HG03432 (cell line): ENCODE measurements at regions not wholly inside any gene's neighbourhood (a gene's known extent, or its start where the extent isn't known, plus 50 kb on each side); places are given as distances from the start of the nearest gene placed in this dataset.

Source experiments
- ATAC-seq: cut with Tn5 transposase; IDR thresholded peaks from one replicate; pipeline ENCODE4 v1.9.1; 2021; ENCODE audit warnings: mild to moderate bottlenecking, moderate library complexity; ENCODE audit not compliant: unreplicated experiment

DNA sequence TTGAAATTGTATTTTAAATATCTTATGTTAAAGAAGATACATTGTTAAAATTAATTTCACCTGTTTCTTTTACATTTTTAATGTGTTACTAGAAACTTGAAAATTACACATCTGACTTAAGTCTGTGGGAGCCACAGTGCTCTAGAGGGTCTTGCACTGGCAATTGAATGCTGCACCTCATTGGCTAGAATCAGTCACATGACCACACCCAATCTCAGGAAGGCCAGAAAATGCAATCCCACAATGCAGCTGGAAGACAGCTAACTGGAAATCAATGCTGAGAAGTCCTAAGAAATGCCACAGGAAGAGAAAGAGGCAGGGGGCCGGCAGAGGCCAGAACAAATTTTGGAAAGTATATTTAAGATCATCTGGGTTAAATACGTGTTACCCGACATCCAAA, 189.2 kb upstream of the POU3F3 start:
- no peak for ATAC-seq

DNA sequence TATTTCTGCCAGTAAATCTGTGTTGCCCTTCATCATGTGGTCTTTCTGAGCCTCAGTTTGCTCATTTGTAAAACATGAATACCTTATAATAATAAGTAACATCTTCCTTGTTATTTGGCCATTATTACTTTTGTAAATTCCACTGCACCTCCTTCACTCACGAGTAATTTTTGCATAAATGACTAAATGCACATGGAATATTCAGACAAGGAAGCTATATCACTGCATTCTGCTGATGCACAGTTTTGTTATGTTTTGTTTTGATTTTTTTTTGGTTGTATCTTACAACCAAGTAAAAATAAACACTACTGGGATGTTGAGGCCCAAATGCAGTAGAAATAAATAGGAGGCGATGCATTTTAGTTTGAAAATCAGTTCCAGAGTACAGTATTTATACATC, 185.3 kb upstream of the POU3F3 start:
- ATAC-seq, result no peak

DNA sequence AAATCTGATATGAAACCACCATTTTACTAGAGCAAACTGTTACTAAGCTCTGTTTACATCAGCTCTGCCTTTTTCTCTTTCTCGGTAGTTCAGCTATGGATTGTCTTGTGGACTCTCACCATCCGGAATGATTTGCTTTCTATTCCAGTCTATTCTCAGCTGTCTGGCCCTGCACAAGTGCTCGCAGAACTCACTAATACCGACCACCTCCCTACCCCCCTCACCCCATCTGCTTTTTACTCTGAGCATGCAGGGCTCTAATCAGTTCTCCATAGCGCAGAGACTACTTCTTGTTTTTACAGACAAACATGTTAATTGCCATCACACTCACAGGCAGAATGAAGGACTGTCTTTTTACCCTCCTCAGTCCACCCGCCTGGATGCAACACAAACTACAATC, 180.7 kb upstream of the POU3F3 start:
- ATAC-seq, result no peak

DNA sequence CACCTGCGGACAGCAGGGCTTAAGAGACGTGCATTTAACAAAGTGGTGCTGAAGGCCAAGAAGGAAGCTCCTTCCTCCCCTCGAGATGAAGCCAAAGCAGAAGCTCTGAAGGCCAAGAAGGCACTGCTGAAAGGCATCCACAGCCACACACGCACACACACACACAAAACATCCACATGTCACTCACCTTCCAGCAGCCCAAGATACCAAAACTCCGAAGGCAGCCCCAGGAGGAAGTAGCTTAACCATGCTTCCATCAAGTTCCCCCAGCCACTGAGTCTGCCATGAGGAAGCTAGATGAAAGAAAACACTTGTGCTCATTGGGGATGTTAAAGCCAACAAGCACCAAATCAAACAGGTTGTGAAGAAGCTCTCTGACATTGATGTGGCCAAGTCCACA, 175.7 kb upstream of the POU3F3 start:
- ATAC-seq, result no peak

DNA sequence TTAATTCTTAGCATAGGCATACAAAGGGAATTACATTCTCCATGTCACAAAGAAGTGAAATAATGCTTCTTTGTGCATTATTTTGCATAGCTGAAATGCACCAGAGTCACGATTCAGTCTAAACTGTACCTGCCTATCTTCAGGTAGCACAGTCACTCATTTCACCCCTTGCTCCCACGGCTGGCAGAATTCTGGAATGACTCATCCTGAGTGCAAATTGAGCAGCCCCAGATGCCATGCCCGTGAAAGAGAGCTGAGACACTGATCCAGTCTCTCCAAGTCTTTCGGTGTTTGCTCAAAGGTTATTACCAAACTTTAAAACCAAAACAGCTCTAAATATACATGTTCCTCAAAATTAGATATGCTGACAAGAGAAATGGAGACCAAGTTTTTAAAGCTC, 168.3 kb upstream of the POU3F3 start:
- no peak for ATAC-seq

DNA sequence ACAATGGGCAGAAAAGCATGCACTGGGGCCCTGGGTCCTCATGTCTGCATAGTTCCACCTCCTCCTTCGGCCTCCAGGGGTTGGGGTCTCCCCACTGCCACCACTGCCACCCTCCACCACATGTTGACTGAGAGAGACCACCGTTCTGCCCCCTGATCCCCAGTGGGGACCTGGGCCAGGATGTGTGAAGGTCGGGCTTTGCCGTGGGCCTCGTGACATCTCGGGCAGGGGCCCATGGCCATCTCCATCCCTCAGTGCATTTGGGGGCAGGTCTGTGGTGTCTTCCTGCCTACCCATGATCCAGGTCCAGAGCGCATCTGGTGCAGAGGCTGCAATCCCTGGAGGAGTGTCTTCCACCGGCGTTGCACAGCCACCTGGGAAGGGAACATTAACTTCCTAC, 166.8 kb upstream of the POU3F3 start:
- ATAC-seq, result no peak

DNA sequence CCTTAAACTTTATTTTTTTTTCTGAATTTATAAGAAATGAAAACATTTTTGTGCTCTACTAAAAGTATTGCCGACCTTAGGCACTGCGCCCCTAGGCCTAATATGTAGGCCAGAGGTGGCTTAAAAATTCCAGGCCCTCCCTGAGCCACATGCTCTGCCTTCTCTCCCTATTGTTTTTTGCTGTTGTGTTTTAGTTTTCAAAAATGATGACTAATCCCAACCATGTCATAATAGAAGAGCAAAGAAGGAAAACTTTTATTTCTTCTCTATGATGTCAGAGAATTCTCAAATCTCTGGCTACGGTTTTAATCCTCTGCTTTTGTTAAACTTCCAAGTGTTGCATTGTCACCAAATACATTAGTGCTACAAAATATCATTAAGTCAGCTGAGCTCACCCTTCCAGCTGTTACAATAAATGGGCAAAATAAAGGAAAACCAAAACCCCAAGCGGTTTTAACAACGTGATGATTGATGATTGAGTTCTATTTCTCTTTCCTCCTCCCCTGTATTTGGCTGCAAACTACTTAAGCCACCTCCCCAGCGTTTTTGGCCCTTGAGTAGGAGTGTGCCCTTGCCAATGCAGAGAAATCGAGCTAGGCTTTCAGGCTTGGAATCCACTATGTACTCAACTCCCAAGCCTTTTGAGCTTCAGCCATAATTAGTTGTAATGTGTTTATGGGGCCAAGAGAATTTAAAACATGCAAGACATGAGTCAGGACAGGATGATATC, 163.5 kb upstream of the POU3F3 start:
- ATAC-seq, result no peak

DNA sequence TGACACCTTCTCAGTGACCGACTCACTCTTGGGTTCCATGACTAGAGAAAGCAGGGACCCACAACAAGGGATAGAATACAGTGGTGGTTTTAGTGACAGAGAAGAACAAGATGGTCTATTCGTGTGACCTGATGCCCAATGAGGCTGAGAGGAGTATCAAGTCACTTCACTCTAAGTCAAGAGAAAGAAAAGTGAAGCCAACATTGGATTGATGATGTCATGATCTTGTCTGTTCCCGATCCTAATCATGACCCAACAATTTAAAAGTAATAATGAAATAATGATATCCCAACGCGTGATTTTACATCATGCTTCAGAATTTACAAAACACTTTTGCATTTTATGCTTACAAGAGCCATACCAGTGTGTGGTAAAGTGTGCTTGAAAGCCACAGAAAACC, 155.6 kb upstream of the POU3F3 start:
- ATAC-seq, result no peak

DNA sequence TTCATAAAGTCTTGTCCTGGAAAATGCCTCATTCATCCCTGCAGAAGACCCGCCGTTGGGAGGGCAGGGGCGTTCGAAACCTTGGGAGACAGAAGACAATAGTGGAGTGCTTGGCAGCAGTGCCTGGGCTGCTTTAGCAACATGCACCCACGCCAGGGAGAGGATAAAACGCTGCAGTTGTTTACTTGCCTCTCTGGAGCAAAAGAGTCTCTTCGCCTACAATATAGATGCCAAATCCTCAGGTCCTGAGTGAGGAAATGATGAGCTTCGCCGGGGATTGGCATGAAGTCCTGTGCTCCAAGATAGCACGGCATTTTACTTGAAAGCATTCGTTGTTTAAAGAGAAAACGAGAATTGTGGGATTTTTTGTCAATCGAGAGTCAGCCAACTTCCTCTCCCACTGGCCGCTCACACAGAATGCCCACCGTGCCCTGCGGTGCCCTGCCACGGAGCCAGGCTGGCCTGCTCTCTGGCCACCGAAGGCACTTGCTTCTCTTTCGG, 152.5 kb upstream of the POU3F3 start:
- no peak for ATAC-seq

DNA sequence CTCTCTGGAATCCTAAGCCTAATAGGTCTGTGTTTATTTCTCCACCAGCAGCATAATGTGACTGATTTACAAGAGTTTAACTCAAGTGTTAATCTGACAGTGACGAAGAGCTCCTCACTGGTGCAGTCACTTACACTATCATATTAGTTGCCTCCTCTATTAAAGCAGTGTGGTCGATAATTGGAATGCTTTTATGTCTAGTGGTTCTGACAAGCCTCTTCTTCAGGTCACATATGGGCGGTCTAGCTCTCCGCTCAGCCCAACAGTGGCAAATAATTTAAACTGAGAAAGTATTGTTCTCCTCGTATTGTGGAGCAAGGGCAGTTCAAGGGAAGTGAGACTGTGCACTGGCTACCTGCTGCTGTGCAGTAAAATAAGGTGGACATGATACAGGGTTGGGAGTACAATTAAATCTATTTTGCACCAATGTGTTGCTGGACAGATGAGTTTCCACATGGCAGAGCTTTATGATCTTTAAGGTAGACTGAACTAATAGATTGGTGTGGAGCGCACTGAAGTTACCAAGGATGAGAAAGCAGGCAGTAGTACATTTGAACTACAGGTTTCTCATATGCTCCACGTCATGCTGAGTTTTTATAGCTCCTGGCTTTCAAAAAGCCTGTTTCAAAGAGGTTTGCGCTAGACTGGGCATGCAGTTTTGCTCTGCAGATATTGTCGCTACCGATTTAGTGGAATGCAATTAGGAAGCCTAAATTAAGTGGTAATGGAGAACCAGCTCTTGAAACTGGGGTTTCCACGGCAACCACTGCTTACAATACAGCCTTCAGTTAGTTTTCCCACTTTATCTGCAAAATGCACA, 151.7 kb upstream of the POU3F3 start:
- ATAC-seq, result no peak

DNA sequence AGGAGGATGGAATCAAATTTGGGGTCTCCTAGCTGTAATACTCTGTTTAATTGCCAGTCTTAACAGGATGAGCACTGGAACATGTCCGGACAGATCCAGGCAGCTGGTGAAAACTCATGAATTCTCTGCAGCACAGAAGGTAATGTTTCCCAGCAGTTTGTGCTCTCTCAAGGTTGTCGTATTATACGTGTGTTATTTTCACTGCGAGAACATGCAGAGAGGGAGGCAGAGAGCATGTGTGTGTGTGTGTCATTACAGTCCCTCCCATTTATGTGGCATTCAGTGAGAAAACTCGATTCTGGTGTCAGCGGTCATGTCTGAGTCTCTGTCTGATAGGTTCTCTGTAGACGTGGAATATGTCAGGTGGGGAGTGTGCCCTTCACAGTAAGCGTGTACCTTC, 150.2 kb upstream of the POU3F3 start:
- no peak for ATAC-seq

DNA sequence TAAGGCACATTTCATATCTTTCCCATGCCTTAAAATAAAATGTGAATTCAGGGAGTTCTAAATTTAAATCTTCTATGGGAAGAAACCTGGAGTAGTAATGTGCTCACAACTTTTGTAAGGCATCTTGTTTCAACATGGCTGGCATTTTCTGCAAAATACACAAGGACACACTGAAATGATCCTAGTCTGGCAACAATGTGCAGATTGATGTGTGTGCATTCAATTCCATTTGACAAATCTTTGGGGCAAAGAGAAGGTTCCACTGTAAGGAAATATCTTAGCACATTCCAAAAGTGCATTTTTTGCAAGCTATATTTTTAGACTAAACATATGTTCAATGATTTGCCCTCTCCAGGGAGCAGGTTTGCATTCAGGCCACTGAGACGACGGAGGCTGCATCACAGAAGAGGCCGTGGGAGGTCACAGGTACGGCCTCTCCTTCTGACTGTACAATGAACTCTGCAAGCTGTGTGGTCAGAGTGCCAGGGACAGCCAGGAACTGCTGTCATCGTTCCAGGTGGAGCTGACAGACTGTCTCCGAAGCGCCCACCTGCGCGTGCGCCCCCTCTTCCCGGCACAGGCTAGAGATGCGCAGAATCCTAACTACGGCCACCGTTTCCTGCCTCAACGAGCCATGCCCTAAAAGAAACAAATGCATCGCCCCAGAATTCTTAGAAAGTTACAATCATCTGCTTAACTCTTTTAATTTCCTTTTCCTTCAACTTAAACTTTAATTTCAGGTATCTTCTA, 149.2 kb upstream of the POU3F3 start:
- ATAC-seq, result no peak

DNA sequence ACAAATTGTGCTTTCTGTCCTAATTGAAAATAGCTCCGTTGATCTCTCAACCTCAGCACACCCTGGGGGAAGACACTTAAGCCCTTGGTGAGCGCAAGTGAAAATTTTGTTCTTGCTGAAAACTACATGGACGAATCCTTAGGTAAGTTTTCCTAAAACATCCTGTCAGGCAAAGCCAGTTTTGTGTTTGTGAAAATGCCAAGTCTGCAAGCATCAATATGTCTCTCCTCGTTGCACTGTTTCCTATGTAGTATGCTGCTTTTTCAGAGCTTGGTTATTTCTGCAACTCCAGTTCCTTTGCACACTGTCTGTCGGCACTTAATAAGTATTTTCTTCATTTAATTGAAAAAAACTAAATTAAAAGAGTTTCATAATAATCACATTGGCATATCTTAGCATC, 146.9 kb upstream of the POU3F3 start:
- no peak for ATAC-seq

DNA sequence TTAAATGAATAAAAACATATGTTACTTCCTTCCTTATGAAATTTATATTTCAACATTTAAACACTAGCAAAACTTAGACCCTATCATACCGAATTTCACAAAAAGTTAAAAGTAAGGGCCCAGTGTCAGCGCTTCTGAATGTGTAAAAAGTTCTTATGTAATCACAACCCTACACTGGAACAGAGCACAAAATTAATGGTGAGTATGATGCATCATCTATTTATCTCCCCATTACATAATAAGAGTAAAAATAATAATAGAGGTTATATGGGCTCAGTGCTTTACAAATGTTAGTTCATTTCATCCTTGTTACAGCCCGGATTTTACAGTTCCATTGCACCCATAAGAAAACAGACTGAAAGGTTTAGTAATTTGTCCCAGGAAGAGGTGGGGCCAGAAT, 144.9 kb upstream of the POU3F3 start:
- no peak for ATAC-seq

DNA sequence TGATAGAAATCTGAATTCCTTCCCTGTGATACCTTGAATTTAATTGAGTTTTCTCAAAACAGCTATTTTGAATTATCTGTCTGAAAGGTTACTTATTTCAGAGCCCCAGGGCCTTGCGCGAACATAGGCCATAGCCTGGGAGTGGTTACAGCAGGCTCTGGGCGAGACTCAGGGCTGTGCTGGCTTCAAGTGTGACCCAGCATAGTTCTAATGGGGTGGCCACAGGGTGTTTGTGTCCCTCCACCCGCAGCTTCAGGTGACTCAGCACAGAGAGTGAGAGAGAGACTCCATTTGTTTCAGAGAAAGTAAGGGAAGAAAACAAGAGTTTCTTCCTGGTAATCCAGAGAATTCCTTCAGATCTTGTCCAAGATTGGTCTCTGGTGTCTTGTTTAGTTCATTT, 137.9 kb upstream of the POU3F3 start:
- ATAC-seq, result no peak

DNA sequence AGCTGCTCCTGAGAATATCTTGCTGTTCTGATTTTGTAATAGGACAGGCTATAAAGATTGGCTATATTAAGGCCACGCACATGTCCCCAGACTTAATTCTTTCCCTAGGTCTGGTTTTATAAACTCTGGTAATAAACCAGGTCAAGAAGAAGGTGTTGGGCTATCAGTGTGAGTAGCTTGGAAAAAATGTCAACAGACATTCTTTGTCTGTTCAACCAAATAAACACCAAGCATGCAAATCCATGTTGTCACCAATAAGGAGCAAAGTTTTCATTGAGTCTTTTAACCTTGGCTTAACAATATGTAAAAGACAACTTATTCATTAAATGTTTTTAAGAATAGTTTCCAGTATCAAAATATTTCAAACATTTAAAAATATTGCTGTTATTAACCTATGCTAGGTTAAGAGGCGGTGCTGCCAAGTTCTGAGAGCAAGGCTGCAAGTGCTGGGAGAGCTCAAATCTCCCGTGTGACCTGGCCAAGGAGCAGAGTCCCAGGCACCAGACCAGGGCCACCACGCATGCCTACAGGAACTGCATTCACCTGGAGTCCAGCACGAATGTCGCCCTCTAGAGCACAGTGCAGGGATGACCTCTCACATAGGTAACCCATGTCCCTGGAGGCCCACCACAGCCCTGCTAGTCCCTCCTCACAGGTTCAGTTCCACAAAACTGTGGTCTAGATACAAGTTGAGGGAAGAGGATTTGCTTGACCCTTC, 120.5 kb upstream of the POU3F3 start:
- peak; percentile 77 for ATAC-seq

DNA sequence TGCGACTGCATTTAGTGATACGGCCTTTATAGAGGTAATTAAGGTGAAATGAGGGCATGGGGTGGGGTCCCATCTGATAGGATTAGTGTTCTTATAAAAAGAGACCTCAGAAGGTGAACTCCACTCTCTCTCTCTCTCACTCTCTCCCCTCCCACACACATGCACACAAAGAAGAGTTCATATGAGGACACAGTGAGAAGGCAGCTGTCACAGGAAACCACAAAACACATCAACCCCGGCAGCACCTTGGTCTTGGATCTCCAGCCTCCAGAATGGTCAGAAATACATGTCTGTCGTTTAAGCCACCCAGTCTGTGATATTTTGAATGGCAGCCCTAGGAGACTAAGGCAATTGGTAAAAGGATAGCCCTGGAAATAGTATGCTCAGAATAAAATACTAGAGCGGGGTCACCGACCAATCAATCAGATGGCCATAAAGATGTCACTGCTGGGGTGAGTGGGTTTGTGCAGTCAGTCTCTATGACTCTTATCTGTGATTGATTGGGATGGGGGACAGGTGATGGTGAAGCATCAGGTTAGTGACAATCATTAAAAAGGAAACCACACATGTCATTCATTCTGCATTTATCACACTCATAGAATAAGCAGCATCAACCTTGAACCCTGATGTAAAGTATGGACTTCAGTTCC, 118.9 kb upstream of the POU3F3 start:
- peak; percentile 82 for ATAC-seq

DNA sequence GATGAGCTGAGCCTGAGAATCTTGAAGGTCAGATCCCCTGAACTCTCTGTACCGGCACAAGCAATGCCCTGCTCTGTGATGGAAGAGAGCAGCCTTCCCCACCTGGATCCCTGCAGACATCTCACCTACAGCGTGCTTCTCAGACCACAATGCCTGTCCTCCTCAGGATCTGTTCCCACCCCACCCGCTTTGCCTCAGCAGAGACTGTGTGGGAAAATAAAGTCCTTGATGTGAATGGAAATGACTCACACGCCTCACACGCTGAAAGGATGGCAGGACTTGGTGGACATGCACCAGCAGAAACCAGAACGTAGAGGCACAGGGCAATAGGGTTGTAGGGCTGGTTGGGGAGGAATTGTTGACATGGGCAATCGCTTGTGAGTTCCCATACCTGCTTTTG, 117.9 kb upstream of the POU3F3 start:
- no peak for ATAC-seq

DNA sequence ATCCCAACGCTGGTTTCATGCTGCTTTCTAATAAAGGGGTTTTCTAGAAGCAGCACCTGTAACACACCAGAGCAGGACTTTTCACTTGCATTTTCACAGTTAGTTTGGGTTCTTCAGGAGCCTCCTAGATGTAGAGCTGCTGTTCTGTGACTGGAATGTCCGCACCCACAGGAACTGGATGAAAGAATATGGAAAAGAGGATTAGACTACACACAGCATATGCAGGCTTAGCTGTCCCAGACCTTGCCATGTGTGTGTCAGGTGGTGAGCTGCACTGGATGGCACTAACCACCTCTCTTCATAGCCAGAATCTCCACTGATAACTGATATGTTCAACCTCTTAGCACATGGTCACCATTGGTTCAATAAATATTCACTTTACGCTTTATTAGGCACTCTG, 112.1 kb upstream of the POU3F3 start:
- no peak for ATAC-seq

DNA sequence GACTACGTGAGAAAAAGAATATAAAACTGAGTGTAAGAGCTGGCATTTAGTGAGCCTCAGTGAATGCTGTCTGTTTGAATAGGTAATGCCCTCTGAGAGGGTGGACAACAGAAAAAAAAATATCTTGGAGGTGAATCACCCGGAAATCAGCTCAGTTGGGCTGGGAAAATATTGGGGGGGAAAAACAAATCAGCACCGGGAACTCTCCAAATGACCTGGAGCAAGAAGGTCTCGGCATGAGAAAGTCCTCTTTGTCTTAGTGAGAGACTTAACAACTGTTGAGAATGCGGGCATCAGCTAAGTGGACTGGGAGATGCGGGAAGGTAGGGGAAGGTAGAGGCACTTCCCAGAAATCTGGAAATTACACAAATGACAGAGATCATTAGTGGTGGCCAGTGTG, 109.4 kb upstream of the POU3F3 start:
- ATAC-seq, result no peak

DNA sequence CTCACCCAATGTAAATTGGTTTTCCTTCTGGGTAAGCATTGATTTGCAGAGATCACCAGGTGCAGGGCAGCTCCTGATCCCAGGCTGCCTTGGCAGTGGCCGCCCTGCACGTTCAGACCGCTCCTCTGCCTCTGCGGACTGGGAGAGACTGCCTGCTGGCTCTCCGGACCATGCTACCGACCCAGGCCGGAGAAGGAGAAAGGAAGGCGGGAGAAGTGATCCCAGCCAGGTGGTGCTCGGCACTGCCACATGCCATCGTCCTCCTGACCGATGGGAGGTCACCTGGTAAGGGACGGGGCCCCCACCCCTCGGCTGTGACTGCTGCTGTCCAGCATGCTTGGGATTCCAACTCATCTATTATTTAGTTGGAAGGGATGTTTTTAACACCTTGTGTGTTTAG, 108.1 kb upstream of the POU3F3 start:
- no peak for ATAC-seq
